H1 (cell line): ENCODE measurements at regions not wholly inside any gene's neighbourhood (a gene's known extent, or its start where the extent isn't known, plus 50 kb on each side); places are given as distances from the start of the nearest gene placed in this dataset.

Experiments
- CTCF ChIA-PET: fragments of 300-600 bp; sonication (Branson Sonifier 250); formaldehyde crosslinking; loops from one replicate; lab custom pipeline; 2021; ENCODE audit not compliant: partially characterized antibody; lab: Charles Lee
- POLR2A ChIA-PET: fragments of 300-600 bp; sonication (Branson Sonifier 250); formaldehyde crosslinking; loops from one replicate; lab custom pipeline; 2021; ENCODE audit warnings: inconsistent platforms; ENCODE audit not compliant: partially characterized antibody; lab: Charles Lee
- DNase-seq, 2 experiments: peaks; one replicate each; pipeline versions ENCODE4 v3.0.0 to v3.0.0-alpha.2; 2010 to 2022; ENCODE audit warnings: low spot score in 2 of 2, low read depth in 1 of 2, mixed read lengths in 1 of 2
- FAIRE-seq: peaks from 2 replicates; lab custom pipeline; 2011; peaks lifted over from hg19 to GRCh38; lab: Jason Lieb, UNC
- H2AFZ ChIP-seq: 2 replicates; pipeline ENCODE4 v1.8.1; 2012; ENCODE audit warnings: low read length, inconsistent platforms
- H2AK5ac ChIP-seq: 2 replicates; pipeline ENCODE4 v1.6.1; 2013; ENCODE audit warnings: low read depth, low read length
- H2BK120ac ChIP-seq: replicated peaks from 2 replicates; pipeline ENCODE3; 2013; ENCODE audit warnings: low read depth, low read length, inconsistent platforms
- H2BK12ac ChIP-seq: 2 replicates; pipeline ENCODE4 v1.6.1; 2013; ENCODE audit warnings: low read depth, low read length
- H2BK15ac ChIP-seq: 2 replicates; pipeline ENCODE4 v1.6.1; 2013; ENCODE audit warnings: low read length
- H2BK20ac ChIP-seq: 2 replicates; pipeline ENCODE4 v1.6.1; 2013; ENCODE audit warnings: low read length
- H2BK5ac ChIP-seq: 2 replicates; pipeline ENCODE4 v1.6.1; 2013; ENCODE audit warnings: low read depth, low read length
- H3K14ac ChIP-seq: 2 replicates; pipeline ENCODE4 v1.6.1; 2013; ENCODE audit warnings: inconsistent platforms; ENCODE audit not compliant: insufficient read length
- H3K18ac ChIP-seq: 2 replicates; pipeline ENCODE4 v1.6.1; 2013; ENCODE audit warnings: low read length; ENCODE audit errors: extremely low read depth
- H3K23ac ChIP-seq: 2 replicates; pipeline ENCODE4 v1.6.1; 2013; ENCODE audit warnings: inconsistent platforms; ENCODE audit not compliant: insufficient read length
- H3K23me2 ChIP-seq: 2 replicates; pipeline ENCODE4 v1.6.1; 2013; ENCODE audit warnings: low read depth, low read length
- H3K27ac ChIP-seq: 2 replicates; pipeline ENCODE4 v1.6.1; 2011; ENCODE audit warnings: low read depth, low read length, inconsistent platforms
- H3K27me3 ChIP-seq, 4 experiments: replicated peaks in 1 of 4; 1 replicate in 1 of 4; 2 replicates in 3 of 4; pipeline versions ENCODE4 v1.6.1 to v1.8.1; 2011 to 2013; ENCODE audit warnings: low read length in 3 of 4, mild to moderate bottlenecking in 3 of 4, inconsistent platforms in 2 of 4, mixed read lengths in 2 of 4, moderate library complexity in 1 of 4; ENCODE audit not compliant: control insufficient read depth in 3 of 4, insufficient read depth in 3 of 4; ENCODE audit errors: extremely low read depth in 1 of 4
- H3K36me3 ChIP-seq, 4 experiments: 2 replicates each; pipeline versions ENCODE4 v1.6.1 to v1.8.1; 2011 to 2013; ENCODE audit warnings: mild to moderate bottlenecking in 4 of 4, low read length in 3 of 4, moderate library complexity in 2 of 4, control low read depth in 1 of 4, inconsistent platforms in 1 of 4; ENCODE audit not compliant: insufficient read depth in 4 of 4, control insufficient read depth in 2 of 4
- H3K4ac ChIP-seq: replicated peaks from 2 replicates; pipeline ENCODE3; 2013; ENCODE audit warnings: low read length, low read depth, mixed read lengths, inconsistent platforms; ENCODE audit not compliant: insufficient read length
- H3K4me1 ChIP-seq, 4 experiments: replicated peaks in 1 of 4; 1 replicate in 1 of 4; 2 replicates in 3 of 4; pipeline versions ENCODE4 v1.6.1 to v1.8.1; 2011 to 2013; ENCODE audit warnings: low read length in 3 of 4, inconsistent platforms in 2 of 4, mixed read lengths in 1 of 4; ENCODE audit not compliant: insufficient read depth in 4 of 4, control insufficient read depth in 3 of 4
- H3K4me2 ChIP-seq, 2 experiments: 2 replicates each; pipeline versions ENCODE4 v1.6.1 to v1.8.1; 2011 to 2013; ENCODE audit warnings: low read depth in 2 of 2, low read length in 2 of 2, control low read depth in 1 of 2, inconsistent platforms in 1 of 2, mild to moderate bottlenecking in 1 of 2; ENCODE audit not compliant: insufficient read depth in 1 of 2
- H3K4me3 ChIP-seq, 4 experiments: fragments of 200-600, 300-600 bp in 1 of 4; sonication (generic), shearing (Covaris generic), sonication (Bioruptor Twin) in 1 of 4; 2 replicates each; pipeline versions ENCODE4 v1.5.1 to v1.8.1; 2011 to 2016; ENCODE audit warnings: low read length in 4 of 4, low read depth in 3 of 4, control low read depth in 2 of 4, inconsistent platforms in 2 of 4, mild to moderate bottlenecking in 2 of 4, mixed read lengths in 1 of 4, moderate library complexity in 1 of 4; ENCODE audit not compliant: insufficient read depth in 2 of 4; ENCODE audit errors: extremely low read depth in 1 of 4
- H3K56ac ChIP-seq: replicated peaks from 2 replicates; pipeline ENCODE3; 2013; ENCODE audit warnings: low read depth, mild to moderate bottlenecking, mixed read lengths, low read length, inconsistent platforms; ENCODE audit not compliant: insufficient read length
- H3K79me1 ChIP-seq: 2 replicates; pipeline ENCODE4 v1.6.1; 2013; ENCODE audit warnings: low read depth, low read length, control low read depth
- H3K79me2 ChIP-seq, 2 experiments: 2 replicates each; pipeline versions ENCODE4 v1.6.1 to v1.8.1; 2012 to 2013; ENCODE audit warnings: low read length in 2 of 2, mild to moderate bottlenecking in 2 of 2, inconsistent platforms in 1 of 2; ENCODE audit not compliant: insufficient read depth in 2 of 2, control insufficient read depth in 1 of 2
- H3K9ac ChIP-seq, 4 experiments: replicated peaks in 1 of 4; 1 replicate in 1 of 4; 2 replicates in 3 of 4; pipeline versions ENCODE4 v1.6.1 to v1.8.1; 2011 to 2013; ENCODE audit warnings: low read depth in 3 of 4, low read length in 3 of 4, control low read depth in 2 of 4, mild to moderate bottlenecking in 2 of 4, moderate library complexity in 2 of 4, inconsistent platforms in 1 of 4; ENCODE audit errors: extremely low read depth in 1 of 4
- H3K9me3 ChIP-seq, 2 experiments: 2 replicates each; pipeline versions ENCODE4 v1.6.1 to v1.8.1; 2012 to 2013; ENCODE audit warnings: mild to moderate bottlenecking in 2 of 2, moderate library complexity in 2 of 2, control low read depth in 1 of 2, inconsistent platforms in 1 of 2, low read depth in 1 of 2, low read length in 1 of 2, mixed read lengths in 1 of 2; ENCODE audit not compliant: insufficient read depth in 2 of 2
- H4K20me1 ChIP-seq, 2 experiments: replicated peaks in 1 of 2; 2 replicates each; pipeline versions ENCODE3 to v1.8.1; 2011 to 2013; ENCODE audit warnings: inconsistent platforms in 2 of 2, low read length in 2 of 2, mild to moderate bottlenecking in 1 of 2; ENCODE audit not compliant: insufficient read depth in 2 of 2, control insufficient read depth in 1 of 2
- H4K5ac ChIP-seq: 2 replicates; pipeline ENCODE4 v1.6.1; 2013; ENCODE audit warnings: low read length, low read depth, mixed read lengths, inconsistent platforms; ENCODE audit not compliant: insufficient read length
- H4K8ac ChIP-seq: 2 replicates; pipeline ENCODE4 v1.8.0; 2013; ENCODE audit warnings: mild to moderate bottlenecking, moderate library complexity, low read length, inconsistent platforms; ENCODE audit not compliant: insufficient read depth; ENCODE audit errors: extremely low read depth
- H4K91ac ChIP-seq: replicated peaks from 2 replicates; pipeline ENCODE3; 2013; ENCODE audit warnings: low read length, mixed read lengths, inconsistent platforms; ENCODE audit not compliant: insufficient read length
- ATF2 ChIP-seq: IDR thresholded peaks from 2 replicates; pipeline ENCODE4 v1.6.1; 2012; ENCODE audit warnings: low read length, inconsistent platforms
- CREB1 ChIP-seq: IDR thresholded peaks from 2 replicates; pipeline ENCODE4 v1.6.1; 2012; ENCODE audit warnings: inconsistent platforms
- CTBP2 ChIP-seq: IDR thresholded peaks from 2 replicates; pipeline ENCODE4 v1.7.0; 2011; ENCODE audit warnings: borderline replicate concordance, mild to moderate bottlenecking, moderate library complexity, mixed read lengths, low read length; ENCODE audit not compliant: insufficient read depth, insufficient read length
- HDAC2 ChIP-seq, 2 experiments: fragments of 300-600 bp in 1 of 2; sonication (generic) in 1 of 2; IDR thresholded peaks; 2 replicates each; pipeline ENCODE4 v1.6.1; 2011 to 2012; ENCODE audit warnings: low read depth in 2 of 2, low read length in 2 of 2, mild to moderate bottlenecking in 2 of 2, moderate library complexity in 2 of 2, borderline replicate concordance in 1 of 2, inconsistent platforms in 1 of 2
- MAX ChIP-seq: IDR thresholded peaks from 2 replicates; pipeline ENCODE4 v1.6.1; 2012; ENCODE audit warnings: inconsistent platforms
- RXRA ChIP-seq: IDR thresholded peaks from 2 replicates; pipeline ENCODE4 v1.6.1; 2011; ENCODE audit warnings: low read depth, mild to moderate bottlenecking, low read length, moderate library complexity; ENCODE audit not compliant: insufficient read depth
- SAP30 ChIP-seq: fragments of 300-600 bp; sonication (generic); IDR thresholded peaks from 2 replicates; pipeline ENCODE4 v1.7.1; 2012; ENCODE audit warnings: low read length, moderate library complexity, mild to moderate bottlenecking, inconsistent platforms; ENCODE audit not compliant: insufficient read depth, insufficient replicate concordance
- SP2 ChIP-seq: IDR thresholded peaks from 2 replicates; pipeline ENCODE4 v1.6.1; 2012; ENCODE audit warnings: mild to moderate bottlenecking, low read length, inconsistent platforms
- TAF7 ChIP-seq: optimal IDR thresholded peaks from 2 replicates; pipeline ENCODE3; 2011; ENCODE audit warnings: low read depth, mild to moderate bottlenecking, inconsistent platforms, low read length, moderate library complexity, borderline replicate concordance
- TCF12 ChIP-seq: IDR thresholded peaks from 2 replicates; pipeline ENCODE4 v1.6.1; 2011; ENCODE audit warnings: low read depth, mild to moderate bottlenecking, low read length
- YY1 ChIP-seq: IDR thresholded peaks from 2 replicates; pipeline ENCODE4 v1.6.1; 2011; ENCODE audit warnings: low read depth, mild to moderate bottlenecking, low read length
- ZNF274 ChIP-seq: IDR thresholded peaks from 2 replicates; pipeline ENCODE4 v1.7.0; 2012; ENCODE audit warnings: low read length, borderline replicate concordance; ENCODE audit errors: extremely low read depth
- WGBS, 2 experiments: shearing (Covaris generic) in 1 of 2; methylation state at CpG; one replicate each; pipeline versions ENCODE4 v1.1.6 to v1.1.7; 2013 to 2015; ENCODE audit warnings: low lambda C conversion rate in 2 of 2, mixed read lengths in 2 of 2, inconsistent platforms in 1 of 2, low coverage in 1 of 2, missing lambda C conversion rate in 1 of 2; ENCODE audit not compliant: insufficient replicate concordance in 2 of 2, insufficient coverage in 1 of 2, insufficient read length in 1 of 2; ENCODE audit errors: extremely low coverage in 1 of 2, missing lambda C conversion rate in 1 of 2; 5-methylcytosine and 5-hydroxymethylcytosine counted together

- Histone ChIP-seq H2AK5ac (no peak overlapping the region), H3K4ac (no peak overlapping the region), H3K79me1 (no peaks in the 10 kb centered on the region), H3K27ac (no peak overlapping the region), H4K91ac (no peak overlapping the region), H4K8ac (no peak overlapping the region), H3K4me2 (no peak overlapping the region), H3K9me3 (no peaks in the 10 kb centered on the region), H3K27me3 (no peaks in the 10 kb centered on the region), H3K23ac (no peak overlapping the region), H3K23me2 (no peaks in the 10 kb centered on the region), H3K79me2 (no peaks in the 10 kb centered on the region), H2BK120ac (no peak overlapping the region), H3K56ac (no peak overlapping the region), H3K36me3 (no peaks in the 10 kb centered on the region; a peak in 1 of 8 replicates), H2BK15ac (no peak overlapping the region), H2BK5ac (no peak overlapping the region), H4K20me1 (no peaks in the 10 kb centered on the region), H3K9ac (no peak overlapping the region), H3K4me1 (no peaks in the 10 kb centered on the region), H3K18ac (no peak overlapping the region), H2AFZ (no peak overlapping the region), H3K4me3 (no peak overlapping the region), H2BK20ac (no peak overlapping the region), H4K5ac (no peak overlapping the region), H3K14ac (no peak overlapping the region), H2BK12ac (no peak overlapping the region)
- CTCF ChIA-PET, result interaction anchor here (0.9 kb wide), 1 partner anchor 691 kb away, joined by 3 read pairs; no protein-coding TSS in a partner anchor
- POLR2A ChIA-PET, result no interaction called here
- no peak for FAIRE-seq
- 97% methylated on average over 2 of the region's 2 CpGs; no CpG with 5 or more reads in 1 of the 2 experiments for WGBS, 2 experiments
- DNase-seq, result no peak
- TF ChIP-seq TAF7, result no peak
- no peak for TF ChIP-seq ATF2
- TF ChIP-seq CTBP2, result no peak
- TF ChIP-seq ZNF274, result no peak
- no peak for TF ChIP-seq SP2
- no peak for TF ChIP-seq HDAC2 (IDR thresholded peaks at IDR 0.05; ENCODE audit: borderline replicate concordance in 1 of 2, low read depth in 2 of 2, low read length in 2 of 2)
- TF ChIP-seq SAP30, result no peak
- TF ChIP-seq YY1, result no peak
- TF ChIP-seq TCF12, result no peak
- TF ChIP-seq MAX, result no peak
- TF ChIP-seq RXRA, result no peak
- TF ChIP-seq CREB1, result no peak
Observed at GRCh38 chr13:47521890-47522487, 479.1 kb downstream of the SUCLA2 start.
